ENCODE measurements at regions not wholly inside any gene's neighbourhood (a gene's known extent, or its start where the extent isn't known, plus 50 kb on each side); places are given as distances from the start of the nearest gene placed in this dataset.

- no peak for DNase-seq
- H3K4me3 Mint-ChIP-seq (ENCODE audit: low read depth, unreplicated experiment): no peak overlapping the region
- H3K4me1 Mint-ChIP-seq (ENCODE audit: low read depth, unreplicated experiment): no peaks in the 10 kb centered on the region
- BruUV-seq (replicated peaks): no TSS peak
- intact Hi-C loops (cut with micrococcal nuclease; ENCODE audit: unreplicated experiment): no loop called here
- no peak overlapping the region for H3K27ac Mint-ChIP-seq (ENCODE audit: unreplicated experiment)
- no peaks in the 10 kb centered on the region for H3K36me3 Mint-ChIP-seq (ENCODE audit: insufficient read depth, unreplicated experiment)
- TF ChIP-seq CTCF (IDR thresholded peaks at IDR 0.05; ENCODE audit: unreplicated experiment): no peak
- H3K9me3 Mint-ChIP-seq (ENCODE audit: low read depth, unreplicated experiment): peaks cover 10% of the 10 kb centered on the region
- no peaks in the 10 kb centered on the region for H3K27me3 Mint-ChIP-seq (ENCODE audit: unreplicated experiment)
- CTCF ChIA-PET: no interaction called here
Measured at GRCh38 chr5:118554241-118554640, 434.1 kb downstream of the DTWD2 start.

- TF ChIP-seq CTCF (IDR thresholded peaks at IDR 0.05; ENCODE audit: unreplicated experiment): no peak
- H3K4me1 Mint-ChIP-seq (ENCODE audit: low read depth, unreplicated experiment): no peaks in the 10 kb centered on the region
- DNase-seq: no peak
- H3K27me3 Mint-ChIP-seq (ENCODE audit: unreplicated experiment): no peaks in the 10 kb centered on the region
- intact Hi-C loops (cut with micrococcal nuclease; ENCODE audit: unreplicated experiment): no loop called here
- H3K4me3 Mint-ChIP-seq (ENCODE audit: low read depth, unreplicated experiment): no peak overlapping the region
- CTCF ChIA-PET: no interaction called here
- no TSS peak for BruUV-seq (replicated peaks)
- peaks cover 10% of the 10 kb centered on the region for H3K9me3 Mint-ChIP-seq (ENCODE audit: low read depth, unreplicated experiment)
- H3K36me3 Mint-ChIP-seq (ENCODE audit: insufficient read depth, unreplicated experiment): no peaks in the 10 kb centered on the region
- H3K27ac Mint-ChIP-seq (ENCODE audit: unreplicated experiment): no peak overlapping the region
Measured at GRCh38 chr5:118553662-118554061, 434.7 kb downstream of the DTWD2 start.

- Mint-ChIP-seq H3K27ac (ENCODE audit: unreplicated experiment) (no peak overlapping the region), H3K4me3 (ENCODE audit: low read depth, unreplicated experiment) (no peak overlapping the region), H3K36me3 (ENCODE audit: insufficient read depth, unreplicated experiment) (no peaks in the 10 kb centered on the region), H3K9me3 (ENCODE audit: low read depth, unreplicated experiment) (peaks cover 4% of the 10 kb centered on the region), H3K4me1 (ENCODE audit: low read depth, unreplicated experiment) (no peaks in the 10 kb centered on the region), H3K27me3 (ENCODE audit: unreplicated experiment) (no peaks in the 10 kb centered on the region)
- no peak for TF ChIP-seq CTCF (IDR thresholded peaks at IDR 0.05; ENCODE audit: unreplicated experiment)
- intact Hi-C loops (cut with micrococcal nuclease; ENCODE audit: unreplicated experiment): no loop called here
- CTCF ChIA-PET: no interaction called here
- DNase-seq: no peak
- BruUV-seq (replicated peaks): no TSS peak
Measured at GRCh38 chr5:118552731-118553360, 435.5 kb downstream of the DTWD2 start.

GRCh38 chr5:118552146-118552545 lies 436.2 kb downstream of the DTWD2 start:
- no peaks in the 10 kb centered on the region for H3K4me1 Mint-ChIP-seq (ENCODE audit: low read depth, unreplicated experiment)
- no peak for TF ChIP-seq CTCF (IDR thresholded peaks at IDR 0.05; ENCODE audit: unreplicated experiment)
- peaks cover 4% of the 10 kb centered on the region for H3K9me3 Mint-ChIP-seq (ENCODE audit: low read depth, unreplicated experiment)
- no peak for DNase-seq
- CTCF ChIA-PET: no interaction called here
- no peak overlapping the region for H3K4me3 Mint-ChIP-seq (ENCODE audit: low read depth, unreplicated experiment)
- intact Hi-C loops (cut with micrococcal nuclease; ENCODE audit: unreplicated experiment): no loop called here
- no TSS peak for BruUV-seq (replicated peaks)
- H3K36me3 Mint-ChIP-seq (ENCODE audit: insufficient read depth, unreplicated experiment): no peaks in the 10 kb centered on the region
- H3K27ac Mint-ChIP-seq (ENCODE audit: unreplicated experiment): no peak overlapping the region
- no peaks in the 10 kb centered on the region for H3K27me3 Mint-ChIP-seq (ENCODE audit: unreplicated experiment)
